H1 (cell line): ENCODE measurements at regions not wholly inside any gene's neighbourhood (a gene's known extent, or its start where the extent isn't known, plus 50 kb on each side); places are given as distances from the start of the nearest gene placed in this dataset.

Source experiments
- CTCF ChIA-PET: fragments of 300-600 bp; sonication (Branson Sonifier 250); formaldehyde crosslinking; loops from one replicate; lab custom pipeline; 2021; ENCODE audit not compliant: partially characterized antibody; lab: Charles Lee
- POLR2A ChIA-PET: fragments of 300-600 bp; sonication (Branson Sonifier 250); formaldehyde crosslinking; loops from one replicate; lab custom pipeline; 2021; ENCODE audit warnings: inconsistent platforms; ENCODE audit not compliant: partially characterized antibody; lab: Charles Lee
- DNase-seq, 2 experiments: peaks; one replicate each; pipeline versions ENCODE4 v3.0.0 to v3.0.0-alpha.2; 2010 to 2022; ENCODE audit warnings: low spot score in 2 of 2, low read depth in 1 of 2, mixed read lengths in 1 of 2
- FAIRE-seq: peaks from 2 replicates; lab custom pipeline; 2011; peaks lifted over from hg19 to GRCh38; lab: Jason Lieb, UNC
- H2AFZ ChIP-seq: 2 replicates; pipeline ENCODE4 v1.8.1; 2012; ENCODE audit warnings: low read length, inconsistent platforms
- H2AK5ac ChIP-seq: 2 replicates; pipeline ENCODE4 v1.6.1; 2013; ENCODE audit warnings: low read depth, low read length
- H2BK120ac ChIP-seq: replicated peaks from 2 replicates; pipeline ENCODE3; 2013; ENCODE audit warnings: low read depth, low read length, inconsistent platforms
- H2BK12ac ChIP-seq: 2 replicates; pipeline ENCODE4 v1.6.1; 2013; ENCODE audit warnings: low read depth, low read length
- H2BK15ac ChIP-seq: 2 replicates; pipeline ENCODE4 v1.6.1; 2013; ENCODE audit warnings: low read length
- H2BK20ac ChIP-seq: 2 replicates; pipeline ENCODE4 v1.6.1; 2013; ENCODE audit warnings: low read length
- H2BK5ac ChIP-seq: 2 replicates; pipeline ENCODE4 v1.6.1; 2013; ENCODE audit warnings: low read depth, low read length
- H3K14ac ChIP-seq: 2 replicates; pipeline ENCODE4 v1.6.1; 2013; ENCODE audit warnings: inconsistent platforms; ENCODE audit not compliant: insufficient read length
- H3K18ac ChIP-seq: 2 replicates; pipeline ENCODE4 v1.6.1; 2013; ENCODE audit warnings: low read length; ENCODE audit errors: extremely low read depth
- H3K23ac ChIP-seq: 2 replicates; pipeline ENCODE4 v1.6.1; 2013; ENCODE audit warnings: inconsistent platforms; ENCODE audit not compliant: insufficient read length
- H3K23me2 ChIP-seq: 2 replicates; pipeline ENCODE4 v1.6.1; 2013; ENCODE audit warnings: low read depth, low read length
- H3K27ac ChIP-seq: 2 replicates; pipeline ENCODE4 v1.6.1; 2011; ENCODE audit warnings: low read depth, low read length, inconsistent platforms
- H3K27me3 ChIP-seq, 4 experiments: replicated peaks in 1 of 4; 1 replicate in 1 of 4; 2 replicates in 3 of 4; pipeline versions ENCODE4 v1.6.1 to v1.8.1; 2011 to 2013; ENCODE audit warnings: low read length in 3 of 4, mild to moderate bottlenecking in 3 of 4, inconsistent platforms in 2 of 4, mixed read lengths in 2 of 4, moderate library complexity in 1 of 4; ENCODE audit not compliant: control insufficient read depth in 3 of 4, insufficient read depth in 3 of 4; ENCODE audit errors: extremely low read depth in 1 of 4
- H3K36me3 ChIP-seq, 4 experiments: 2 replicates each; pipeline versions ENCODE4 v1.6.1 to v1.8.1; 2011 to 2013; ENCODE audit warnings: mild to moderate bottlenecking in 4 of 4, low read length in 3 of 4, moderate library complexity in 2 of 4, control low read depth in 1 of 4, inconsistent platforms in 1 of 4; ENCODE audit not compliant: insufficient read depth in 4 of 4, control insufficient read depth in 2 of 4
- H3K4ac ChIP-seq: replicated peaks from 2 replicates; pipeline ENCODE3; 2013; ENCODE audit warnings: low read length, low read depth, mixed read lengths, inconsistent platforms; ENCODE audit not compliant: insufficient read length
- H3K4me1 ChIP-seq, 4 experiments: replicated peaks in 1 of 4; 1 replicate in 1 of 4; 2 replicates in 3 of 4; pipeline versions ENCODE4 v1.6.1 to v1.8.1; 2011 to 2013; ENCODE audit warnings: low read length in 3 of 4, inconsistent platforms in 2 of 4, mixed read lengths in 1 of 4; ENCODE audit not compliant: insufficient read depth in 4 of 4, control insufficient read depth in 3 of 4
- H3K4me2 ChIP-seq, 2 experiments: 2 replicates each; pipeline versions ENCODE4 v1.6.1 to v1.8.1; 2011 to 2013; ENCODE audit warnings: low read depth in 2 of 2, low read length in 2 of 2, control low read depth in 1 of 2, inconsistent platforms in 1 of 2, mild to moderate bottlenecking in 1 of 2; ENCODE audit not compliant: insufficient read depth in 1 of 2
- H3K4me3 ChIP-seq, 4 experiments: fragments of 200-600, 300-600 bp in 1 of 4; sonication (generic), shearing (Covaris generic), sonication (Bioruptor Twin) in 1 of 4; 2 replicates each; pipeline versions ENCODE4 v1.5.1 to v1.8.1; 2011 to 2016; ENCODE audit warnings: low read length in 4 of 4, low read depth in 3 of 4, control low read depth in 2 of 4, inconsistent platforms in 2 of 4, mild to moderate bottlenecking in 2 of 4, mixed read lengths in 1 of 4, moderate library complexity in 1 of 4; ENCODE audit not compliant: insufficient read depth in 2 of 4; ENCODE audit errors: extremely low read depth in 1 of 4
- H3K56ac ChIP-seq: replicated peaks from 2 replicates; pipeline ENCODE3; 2013; ENCODE audit warnings: low read depth, mild to moderate bottlenecking, mixed read lengths, low read length, inconsistent platforms; ENCODE audit not compliant: insufficient read length
- H3K79me1 ChIP-seq: 2 replicates; pipeline ENCODE4 v1.6.1; 2013; ENCODE audit warnings: low read depth, low read length, control low read depth
- H3K79me2 ChIP-seq, 2 experiments: 2 replicates each; pipeline versions ENCODE4 v1.6.1 to v1.8.1; 2012 to 2013; ENCODE audit warnings: low read length in 2 of 2, mild to moderate bottlenecking in 2 of 2, inconsistent platforms in 1 of 2; ENCODE audit not compliant: insufficient read depth in 2 of 2, control insufficient read depth in 1 of 2
- H3K9ac ChIP-seq, 4 experiments: replicated peaks in 1 of 4; 1 replicate in 1 of 4; 2 replicates in 3 of 4; pipeline versions ENCODE4 v1.6.1 to v1.8.1; 2011 to 2013; ENCODE audit warnings: low read depth in 3 of 4, low read length in 3 of 4, control low read depth in 2 of 4, mild to moderate bottlenecking in 2 of 4, moderate library complexity in 2 of 4, inconsistent platforms in 1 of 4; ENCODE audit errors: extremely low read depth in 1 of 4
- H3K9me3 ChIP-seq, 2 experiments: 2 replicates each; pipeline versions ENCODE4 v1.6.1 to v1.8.1; 2012 to 2013; ENCODE audit warnings: mild to moderate bottlenecking in 2 of 2, moderate library complexity in 2 of 2, control low read depth in 1 of 2, inconsistent platforms in 1 of 2, low read depth in 1 of 2, low read length in 1 of 2, mixed read lengths in 1 of 2; ENCODE audit not compliant: insufficient read depth in 2 of 2
- H4K20me1 ChIP-seq, 2 experiments: replicated peaks in 1 of 2; 2 replicates each; pipeline versions ENCODE3 to v1.8.1; 2011 to 2013; ENCODE audit warnings: inconsistent platforms in 2 of 2, low read length in 2 of 2, mild to moderate bottlenecking in 1 of 2; ENCODE audit not compliant: insufficient read depth in 2 of 2, control insufficient read depth in 1 of 2
- H4K5ac ChIP-seq: 2 replicates; pipeline ENCODE4 v1.6.1; 2013; ENCODE audit warnings: low read length, low read depth, mixed read lengths, inconsistent platforms; ENCODE audit not compliant: insufficient read length
- H4K8ac ChIP-seq: 2 replicates; pipeline ENCODE4 v1.8.0; 2013; ENCODE audit warnings: mild to moderate bottlenecking, moderate library complexity, low read length, inconsistent platforms; ENCODE audit not compliant: insufficient read depth; ENCODE audit errors: extremely low read depth
- H4K91ac ChIP-seq: replicated peaks from 2 replicates; pipeline ENCODE3; 2013; ENCODE audit warnings: low read length, mixed read lengths, inconsistent platforms; ENCODE audit not compliant: insufficient read length
- ASH2L ChIP-seq: fragments of 200-600, 300-600 bp; sonication (generic); IDR thresholded peaks from one replicate; pipeline ENCODE4 v1.7.1; 2017; ENCODE audit warnings: low read length
- CHD2 ChIP-seq: IDR thresholded peaks from 2 replicates; pipeline ENCODE4 v1.6.1; 2012; ENCODE audit warnings: low read length, improper control_type of control experiment
- EZH2 ChIP-seq: fragments of 200-600 bp; sonication (generic); IDR thresholded peaks from 2 replicates; pipeline ENCODE4 v1.7.1; 2012; ENCODE audit warnings: low read depth, mild to moderate bottlenecking, moderate library complexity, low read length, inconsistent platforms; ENCODE audit not compliant: severe bottlenecking
- GABPA ChIP-seq: IDR thresholded peaks from 2 replicates; pipeline ENCODE4 v1.6.1; 2011; ENCODE audit warnings: mild to moderate bottlenecking, low read length, moderate library complexity, borderline replicate concordance; ENCODE audit not compliant: insufficient read depth
- KDM4A ChIP-seq: IDR thresholded peaks from one replicate; pipeline ENCODE4 v1.7.1; 2012; ENCODE audit warnings: low read depth, mild to moderate bottlenecking, moderate library complexity, low read length, inconsistent platforms; ENCODE audit not compliant: severe bottlenecking
- POU5F1 ChIP-seq: IDR thresholded peaks from 2 replicates; pipeline ENCODE4 v1.6.1; 2011; ENCODE audit warnings: low read depth, mild to moderate bottlenecking, low read length, moderate library complexity
- RBBP5 ChIP-seq: IDR thresholded peaks from 2 replicates; pipeline ENCODE4 v1.7.1; 2012; ENCODE audit warnings: low read depth, mild to moderate bottlenecking, inconsistent platforms, low read length, moderate library complexity, borderline replicate concordance
- SP1 ChIP-seq: IDR thresholded peaks from 2 replicates; pipeline ENCODE4 v1.6.1; 2011; ENCODE audit warnings: low read depth, low read length
- SP2 ChIP-seq: IDR thresholded peaks from 2 replicates; pipeline ENCODE4 v1.6.1; 2012; ENCODE audit warnings: mild to moderate bottlenecking, low read length, inconsistent platforms
- SRF ChIP-seq: IDR thresholded peaks from 2 replicates; pipeline ENCODE4 v1.6.1; 2011; ENCODE audit warnings: mild to moderate bottlenecking, low read depth, low read length, moderate library complexity
- TEAD4 ChIP-seq: IDR thresholded peaks from 2 replicates; pipeline ENCODE4 v1.6.1; 2012; ENCODE audit warnings: low read depth, low read length, inconsistent platforms, mixed read lengths
- WGBS, 2 experiments: shearing (Covaris generic) in 1 of 2; methylation state at CpG; one replicate each; pipeline versions ENCODE4 v1.1.6 to v1.1.7; 2013 to 2015; ENCODE audit warnings: low lambda C conversion rate in 2 of 2, mixed read lengths in 2 of 2, inconsistent platforms in 1 of 2, low coverage in 1 of 2, missing lambda C conversion rate in 1 of 2; ENCODE audit not compliant: insufficient replicate concordance in 2 of 2, insufficient coverage in 1 of 2, insufficient read length in 1 of 2; ENCODE audit errors: extremely low coverage in 1 of 2, missing lambda C conversion rate in 1 of 2; 5-methylcytosine and 5-hydroxymethylcytosine counted together

GRCh38 chr5:53426512-53426830 is 54.0 kb upstream of the FST start:
- 83% methylated on average over 2 of the region's 2 CpGs; no CpG with 5 or more reads in 1 of the 2 experiments for WGBS, 2 experiments
- H2BK20ac ChIP-seq = no peak overlapping the region

More at GRCh38 chr5:53426512-53426830, 54.0 kb upstream of the FST start:
- Histone ChIP-seq H3K56ac (no peak overlapping the region), H3K4me3 (no peak overlapping the region), H3K9me3 (no peaks in the 10 kb centered on the region), H4K91ac (no peak overlapping the region), H3K27ac (no peak overlapping the region), H3K4me1 (peaks cover 0 to 3% (median 0%) of the 10 kb centered on the region in 4 experiments; a peak in 1 of 7 replicates), H3K18ac (no peak overlapping the region), H2BK12ac (no peak overlapping the region; the same call in 1 of the 2 replicates), H3K4me2 (no peak overlapping the region), H3K23ac (no peak overlapping the region), H2AFZ (peak overlapping the region; percentile 47), H2BK15ac (no peak overlapping the region), H3K79me2 (no peaks in the 10 kb centered on the region), H4K20me1 (no peaks in the 10 kb centered on the region), H4K5ac (no peak overlapping the region), H3K27me3 (no peaks in the 10 kb centered on the region), H3K36me3 (no peaks in the 10 kb centered on the region), H4K8ac (no peak overlapping the region), H3K4ac (no peak overlapping the region), H2AK5ac (no peak overlapping the region), H3K79me1 (no peaks in the 10 kb centered on the region), H3K14ac (no peak overlapping the region), H3K23me2 (no peaks in the 10 kb centered on the region), H3K9ac (no peak overlapping the region), H2BK5ac (no peak overlapping the region), H2BK120ac (no peak overlapping the region)
- no peak for TF ChIP-seq SP2
- TF ChIP-seq CHD2 = no peak
- no peak for TF ChIP-seq TEAD4
- TF ChIP-seq KDM4A = no peak
- no peak for TF ChIP-seq GABPA
- no peak for TF ChIP-seq POU5F1
- no peak for TF ChIP-seq EZH2
- TF ChIP-seq SRF = no peak
- TF ChIP-seq SP1 = no peak
- TF ChIP-seq RBBP5 = no peak
- TF ChIP-seq ASH2L = no peak
- FAIRE-seq (no peak), DNase-seq (no peak)
- POLR2A ChIA-PET = no interaction called here
- CTCF ChIA-PET = interaction anchor here (0.7 to 2.3 kb wide), 24 partner anchors 9 to 1016 kb away, joined by 3 to 13 read pairs (median 4); no protein-coding TSS in a partner anchor
